ENCODE measurements at regions not wholly inside any gene's neighbourhood (a gene's known extent, or its start where the extent isn't known, plus 50 kb on each side); places are given as distances from the start of the nearest gene placed in this dataset.

DNA sequence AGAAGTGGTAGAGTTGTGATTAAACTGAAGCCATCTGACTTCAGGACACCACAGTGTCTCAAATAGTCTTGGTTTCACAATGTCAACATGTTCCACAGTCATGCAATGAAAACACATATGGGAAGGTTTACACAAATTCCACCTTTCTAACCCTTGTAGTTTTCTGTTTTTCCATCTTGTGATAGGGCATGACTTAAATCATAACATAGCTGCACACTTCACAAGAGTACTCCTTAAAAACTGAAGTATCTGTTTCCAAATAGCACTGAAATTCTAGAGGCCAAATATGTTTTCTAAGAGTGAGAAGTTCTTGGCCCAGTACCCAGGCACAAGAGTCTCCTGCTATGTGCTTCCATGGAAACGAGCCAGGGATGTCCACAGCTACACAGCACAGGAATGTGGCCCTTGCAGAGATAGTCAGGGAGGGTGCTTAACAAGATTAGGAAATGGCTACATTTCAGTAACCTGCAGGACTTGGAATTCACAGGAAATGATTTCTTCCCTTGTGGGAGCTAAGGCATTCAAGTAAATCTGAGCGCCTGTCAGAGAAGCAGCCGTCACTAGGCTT, 269.1 kb downstream of the NDFIP2 start:
- DNase-seq, result no peak

DNA sequence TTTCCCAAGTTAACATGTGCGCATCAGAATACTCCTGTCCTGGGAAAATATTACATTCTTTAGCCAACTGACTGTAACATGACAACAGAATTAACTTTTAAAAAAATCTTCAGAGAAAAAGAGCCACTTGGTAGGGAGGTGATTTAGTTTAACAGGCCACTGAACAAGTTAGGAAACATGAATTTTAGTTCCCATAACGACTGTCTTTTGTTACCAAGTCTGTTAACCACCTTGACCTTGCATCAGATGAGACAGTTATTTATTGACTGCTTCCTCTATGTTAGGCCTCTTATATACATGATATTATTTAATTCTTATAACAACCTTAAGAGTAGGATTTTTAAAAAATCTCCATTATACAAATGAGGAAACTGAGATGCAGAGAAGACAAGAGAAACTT, 268.6 kb downstream of the NDFIP2 start:
- no peak for DNase-seq

DNA sequence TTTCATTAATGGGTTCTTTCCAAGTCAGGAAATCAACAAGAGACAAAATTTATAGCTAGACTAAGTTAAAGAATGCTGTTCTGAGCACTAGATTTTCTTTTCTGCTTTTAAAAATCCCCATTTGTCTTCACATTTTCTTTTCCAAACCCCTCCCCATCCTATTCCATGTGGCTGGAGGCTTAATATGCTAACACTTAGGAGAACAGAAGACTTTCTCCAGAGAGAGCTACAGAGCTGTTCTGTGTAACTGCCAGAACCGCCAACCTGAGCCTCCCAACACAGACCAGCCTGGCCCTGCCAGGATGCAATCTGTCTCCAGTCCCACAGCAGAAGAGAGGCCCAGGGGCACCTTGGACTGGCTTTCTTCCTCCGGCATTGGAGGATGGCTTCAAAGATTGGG, 264.1 kb downstream of the NDFIP2 start:
- no peak for DNase-seq

DNA sequence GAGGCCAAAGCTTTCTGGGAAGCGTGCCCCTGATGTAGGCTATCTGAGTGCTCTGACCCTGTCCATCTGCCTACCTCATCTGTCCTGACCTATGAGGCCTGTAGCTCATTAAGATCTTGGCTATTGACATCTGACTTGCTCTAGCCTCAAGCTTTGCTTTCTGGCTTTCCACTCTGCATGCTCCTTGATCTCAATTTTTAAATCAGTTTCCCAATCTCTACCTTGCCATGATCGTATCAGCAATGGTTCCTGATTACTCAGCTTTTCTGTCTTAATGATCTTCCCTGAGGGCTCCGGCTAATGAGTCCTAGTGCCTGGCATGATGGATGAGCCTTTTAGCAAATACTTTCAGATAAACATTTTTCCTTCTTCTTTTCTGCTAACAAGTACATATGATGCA, 262.0 kb downstream of the NDFIP2 start:
- DNase-seq, result no peak

DNA sequence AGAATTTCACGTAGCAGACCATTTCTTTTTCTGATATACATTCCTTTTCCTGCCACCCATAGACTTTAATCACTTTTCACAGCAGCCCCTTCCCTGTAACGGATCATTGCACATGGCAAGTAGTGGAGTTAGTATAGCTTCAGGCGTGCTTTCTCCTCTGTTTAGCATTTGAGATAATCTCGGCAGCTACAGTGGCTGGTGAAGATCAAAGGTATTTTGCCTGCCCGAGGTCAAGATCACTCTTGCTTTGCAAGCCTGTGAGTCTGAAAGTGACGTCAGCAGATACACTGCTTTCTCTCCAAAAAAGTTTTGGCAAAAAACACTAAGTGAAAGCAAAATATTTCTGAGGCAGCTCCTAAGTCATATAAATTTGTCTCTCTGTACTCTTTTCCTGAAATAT, 260.0 kb downstream of the NDFIP2 start:
- no peak for DNase-seq

DNA sequence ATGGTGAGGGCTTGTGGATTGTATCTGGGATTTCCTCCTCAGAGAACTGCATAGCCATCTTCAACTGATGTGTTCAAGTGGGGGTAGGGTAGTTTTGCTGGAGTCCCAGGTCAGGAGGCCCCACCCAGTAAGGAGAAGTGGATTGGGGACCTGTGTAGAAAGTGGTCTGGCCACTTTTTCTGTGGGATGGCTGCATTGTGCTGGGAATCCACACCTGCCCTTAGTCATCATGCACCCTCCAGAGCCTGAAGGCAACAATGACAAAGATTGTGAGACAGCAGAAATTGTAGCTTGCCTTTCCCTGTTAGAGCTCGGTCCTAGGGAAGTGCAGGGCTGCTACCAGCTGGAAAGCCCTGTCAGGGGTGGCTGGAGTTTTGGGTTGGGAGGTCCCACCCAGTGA, 255.4 kb downstream of the NDFIP2 start:
- DNase-seq, result no peak

DNA sequence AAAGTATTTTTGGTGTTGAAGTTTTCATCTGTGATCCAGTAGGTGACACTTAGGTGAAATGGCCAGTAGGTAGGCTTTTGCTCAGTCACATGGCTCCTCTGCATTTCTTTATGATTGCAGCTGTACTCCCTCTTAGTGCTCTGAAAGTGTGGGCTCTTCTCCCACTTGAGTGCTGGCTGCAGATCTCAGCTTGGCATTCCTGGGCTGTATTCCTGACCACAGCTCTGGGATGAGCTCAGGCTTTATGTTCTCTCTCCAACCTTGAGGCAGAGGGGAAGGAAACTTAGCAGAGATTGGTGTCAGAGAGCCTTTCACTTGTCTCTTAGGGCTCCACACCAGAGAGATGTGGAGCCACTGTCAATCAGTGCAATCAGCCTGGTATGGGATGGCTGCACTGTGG, 254.3 kb downstream of the NDFIP2 start:
- DNase-seq, result no peak

DNA sequence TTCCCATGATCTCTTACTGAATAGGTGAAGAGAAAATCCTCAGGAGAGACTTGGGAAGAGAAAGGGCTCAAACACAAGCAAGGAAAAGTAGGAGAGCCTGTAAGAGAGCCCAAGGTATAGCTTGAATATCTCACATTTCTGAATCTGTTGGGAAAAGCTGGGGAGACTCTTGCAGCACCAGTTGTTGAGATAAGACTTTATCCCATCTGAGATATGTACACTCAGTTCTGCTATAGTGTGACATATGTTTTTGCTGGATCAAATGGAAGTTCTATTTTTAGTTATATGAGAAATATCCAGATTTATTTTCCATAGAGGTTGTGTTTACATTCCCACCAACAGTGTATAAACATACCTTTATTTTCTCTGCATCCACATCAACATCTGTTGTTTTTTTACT, 246.1 kb downstream of the NDFIP2 start:
- DNase-seq, result no peak

DNA sequence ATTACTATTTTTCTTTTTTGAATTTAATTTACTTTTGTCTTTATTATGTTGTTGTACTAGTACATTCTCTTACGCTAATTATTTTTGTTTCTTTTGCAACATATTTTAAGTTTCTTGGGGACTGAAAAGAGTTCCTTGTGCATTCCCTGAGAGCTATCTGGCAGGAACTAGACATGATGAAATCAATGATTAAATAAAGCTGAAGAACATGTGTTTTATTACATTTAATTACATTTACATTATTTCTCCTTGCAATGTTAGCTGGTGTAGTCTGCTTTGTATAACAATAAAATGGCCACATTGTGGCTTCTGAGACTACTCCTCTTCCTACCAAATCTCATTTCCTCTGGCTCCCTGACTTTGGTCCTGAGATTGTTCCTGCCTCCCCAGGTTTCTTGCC, 244.9 kb downstream of the NDFIP2 start:
- DNase-seq, result no peak

DNA sequence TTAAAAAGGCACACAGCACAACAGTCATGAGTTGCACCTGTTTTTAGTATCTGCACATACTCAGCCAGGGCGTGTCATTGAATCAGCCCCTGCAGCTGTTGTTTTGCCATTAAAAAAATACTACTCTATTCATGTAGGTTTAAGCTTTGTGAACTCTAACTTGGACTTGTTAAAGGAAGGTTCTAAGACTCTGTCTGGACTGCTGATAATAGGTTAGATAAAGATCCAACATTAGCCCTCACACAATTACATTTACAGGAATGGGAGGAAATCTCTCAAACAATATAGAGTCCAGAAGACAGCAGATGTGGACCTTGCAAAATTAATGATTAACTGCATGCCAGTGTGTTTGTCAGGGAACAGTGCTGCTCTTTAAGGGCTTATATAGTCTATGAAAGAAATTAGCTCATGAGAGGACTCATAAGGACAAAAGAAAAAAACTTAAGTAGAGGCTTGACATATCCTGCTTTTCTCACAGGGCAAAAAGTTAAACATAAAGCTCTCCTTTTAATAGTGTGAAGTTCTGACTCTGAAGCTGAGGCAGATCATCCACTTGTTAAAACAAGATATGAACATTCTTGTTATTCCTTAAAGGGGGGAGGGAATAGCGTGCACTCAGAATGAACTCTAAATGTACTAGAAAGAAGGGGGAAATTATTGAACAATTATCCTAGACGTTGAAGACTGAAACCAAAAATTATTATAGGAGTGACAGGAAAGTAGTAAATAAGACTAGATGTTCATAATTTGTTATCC, 243.6 kb downstream of the NDFIP2 start:
- DNase-seq, result no peak

DNA sequence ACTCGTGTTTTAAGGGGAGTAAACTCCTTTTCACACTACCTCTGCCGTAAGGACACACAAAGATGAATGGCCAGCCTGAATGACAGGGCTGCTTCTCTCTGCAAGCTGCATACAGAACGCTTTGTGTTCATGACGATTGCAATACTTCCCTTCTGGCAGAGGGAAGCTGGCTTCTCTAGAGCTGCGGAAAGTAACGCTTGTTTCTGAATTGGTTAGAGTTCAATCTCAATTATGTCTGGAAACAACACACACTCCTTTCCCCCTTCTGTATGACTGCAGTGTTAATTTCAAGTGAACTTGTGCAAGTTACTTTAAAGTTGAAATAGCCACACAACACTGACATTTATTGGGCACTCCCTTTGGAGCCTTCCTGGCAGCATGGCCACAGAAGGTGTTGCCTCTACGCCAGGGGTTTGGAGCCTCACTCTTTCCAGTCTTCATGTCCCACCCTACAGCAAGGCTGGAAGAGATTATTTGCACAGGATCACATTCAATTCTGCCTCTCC, 242.6 kb downstream of the NDFIP2 start:
- no peak for DNase-seq

DNA sequence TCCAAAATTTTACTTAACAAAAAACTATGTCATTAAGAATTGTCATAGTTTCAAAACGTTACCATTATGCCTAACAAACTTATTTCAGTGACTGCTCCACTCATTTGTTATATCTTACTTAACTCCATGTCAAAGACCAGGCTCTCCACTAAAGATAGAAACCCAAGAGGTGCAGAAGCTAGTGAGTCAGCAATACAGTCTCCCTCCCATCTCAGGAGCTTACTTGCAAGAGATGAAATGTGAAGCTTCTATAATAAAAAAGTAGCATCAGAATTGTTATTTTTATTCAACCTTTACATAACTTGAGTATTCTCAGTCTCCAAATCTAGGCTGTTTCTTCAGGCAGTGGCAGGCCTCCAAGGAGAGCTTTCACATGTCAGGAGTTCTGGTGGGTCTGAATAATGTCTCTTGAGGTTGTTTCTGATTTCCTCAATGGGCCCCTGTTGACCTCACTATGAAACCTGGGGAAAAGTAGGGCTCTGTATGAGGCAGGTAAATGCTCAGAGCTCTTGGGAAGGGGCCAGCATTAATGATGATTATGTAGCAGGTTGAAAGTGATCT, 242.0 kb downstream of the NDFIP2 start:
- no peak for DNase-seq

DNA sequence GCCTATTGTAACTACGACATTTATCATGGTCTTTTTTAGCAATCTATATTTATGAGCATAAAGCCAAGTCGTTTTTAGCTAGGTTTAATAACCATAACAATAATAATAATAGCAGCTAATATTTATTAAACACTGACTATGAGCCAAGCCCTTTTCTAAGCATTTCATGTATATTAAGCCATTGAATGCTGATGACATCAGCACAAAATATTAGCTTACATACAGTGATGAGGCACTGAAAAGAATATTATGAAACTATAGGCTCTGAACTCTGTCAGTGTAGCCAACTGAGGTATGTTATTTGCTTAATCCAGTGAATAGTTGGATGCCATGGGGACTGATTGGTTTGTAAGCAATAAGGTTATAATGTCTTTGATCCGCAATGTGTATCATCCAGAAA, 235.2 kb downstream of the NDFIP2 start:
- no peak for DNase-seq

DNA sequence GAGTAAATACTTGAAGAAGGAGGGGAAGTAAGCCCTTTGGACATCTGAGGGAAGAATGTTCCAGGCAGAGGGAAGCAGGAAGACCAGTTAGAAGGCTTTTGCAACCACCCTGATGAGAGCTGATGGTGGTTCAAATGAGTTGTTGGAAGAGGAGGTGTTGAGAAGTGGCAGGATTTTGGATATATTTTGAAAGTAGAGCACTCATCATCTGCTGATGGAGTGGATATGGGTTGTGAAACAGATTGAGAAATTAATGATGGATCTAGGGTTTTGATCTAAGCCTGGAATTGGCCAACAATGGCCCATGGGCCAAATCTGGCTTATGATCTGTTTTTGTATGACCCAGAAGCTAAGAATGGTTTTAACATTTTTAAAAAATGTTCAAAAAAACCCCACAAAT, 230.7 kb downstream of the NDFIP2 start:
- DNase-seq, result no peak

DNA sequence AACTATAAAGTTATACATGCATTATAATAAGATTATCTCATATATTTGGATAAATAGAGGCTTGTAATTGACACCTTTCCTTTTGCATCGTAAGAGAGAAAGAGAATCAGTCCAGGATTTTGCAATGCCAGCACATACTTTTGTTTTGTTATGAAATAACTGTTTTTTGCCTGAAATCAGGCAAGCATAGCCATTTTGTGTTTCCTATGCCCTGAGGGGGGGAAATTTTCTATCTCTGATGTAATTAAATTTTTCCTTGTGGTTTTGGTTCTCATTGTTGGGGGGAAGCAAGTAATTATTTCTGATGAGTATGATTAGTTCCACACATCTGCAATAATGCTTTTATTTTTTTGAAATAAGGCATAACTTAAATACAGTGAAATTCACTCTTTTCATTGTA, 229.4 kb downstream of the NDFIP2 start:
- DNase-seq, result no peak

DNA sequence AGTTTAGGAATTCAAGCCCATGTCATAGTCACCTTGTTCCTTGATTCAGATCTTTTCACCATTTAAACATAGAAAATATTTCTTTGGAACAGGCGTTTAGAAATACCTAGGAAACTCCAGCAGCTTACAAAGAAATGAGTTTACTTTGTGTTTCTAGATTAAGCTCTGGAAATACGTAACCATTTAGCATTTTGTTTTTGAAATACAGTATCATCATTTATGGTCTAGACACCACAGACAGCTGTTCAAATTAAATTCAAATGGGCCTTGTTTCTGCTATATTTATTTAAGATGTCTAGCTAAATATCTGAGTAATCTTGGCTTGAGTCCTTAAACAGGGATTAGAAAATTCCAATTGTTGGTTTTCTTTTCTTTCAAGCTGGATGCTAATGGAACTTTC, 228.5 kb downstream of the NDFIP2 start:
- DNase-seq, result no peak

DNA sequence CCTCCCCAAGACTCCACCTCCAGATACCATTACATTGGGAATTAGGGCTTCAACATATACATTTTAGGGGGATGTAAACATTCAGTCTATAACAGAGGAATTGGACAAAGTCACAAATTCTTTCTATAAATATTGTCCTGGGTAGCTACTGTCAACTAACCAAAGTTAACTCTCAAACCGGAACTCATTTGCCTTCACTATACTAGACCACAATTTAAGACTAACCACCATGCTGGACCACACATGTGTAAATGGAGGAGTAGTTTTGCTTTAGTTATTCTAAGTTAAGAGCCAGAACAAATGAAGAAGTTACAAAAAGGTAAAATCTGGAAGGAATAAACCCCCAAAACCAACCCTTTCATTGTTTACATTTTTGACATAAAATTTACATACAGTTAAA, 222.8 kb downstream of the NDFIP2 start:
- no peak for DNase-seq

DNA sequence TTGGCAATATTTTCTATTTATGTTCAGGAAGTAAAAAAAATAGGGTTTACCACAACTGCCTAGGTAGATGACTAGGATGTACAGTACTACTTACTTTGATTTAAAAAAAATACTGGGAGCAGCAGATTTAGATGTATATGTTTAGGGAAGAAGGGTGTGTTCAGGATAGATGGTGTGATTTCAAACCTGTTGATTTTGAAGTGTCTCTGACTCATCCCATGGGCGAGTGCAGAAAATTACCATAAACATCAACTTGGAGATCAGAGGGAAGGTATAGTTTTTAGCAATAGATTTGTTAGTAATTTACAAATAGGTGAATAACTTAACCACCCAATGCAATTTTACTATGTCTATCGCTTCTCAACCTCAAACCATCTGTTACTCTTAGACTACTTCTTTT, 214.8 kb downstream of the NDFIP2 start:
- DNase-seq, result no peak

DNA sequence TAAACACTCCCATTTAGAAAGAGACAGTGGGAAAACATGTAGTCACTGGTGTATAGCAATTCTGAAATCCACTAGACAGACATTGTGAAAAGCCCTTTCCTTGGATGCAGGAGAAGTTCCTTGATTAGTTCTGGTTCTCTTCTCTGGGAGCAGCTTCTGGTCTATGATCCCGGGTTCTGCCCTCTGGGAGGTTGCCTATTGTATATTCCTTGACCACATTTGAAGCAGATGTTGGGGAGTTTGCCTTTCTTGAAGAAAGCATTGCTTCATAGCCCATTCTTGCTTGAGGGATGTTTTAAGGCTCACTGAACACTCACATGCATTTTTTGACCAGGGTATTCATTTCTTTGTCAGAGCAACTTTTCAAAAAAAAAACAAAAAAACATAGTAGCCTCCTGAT, 211.9 kb downstream of the NDFIP2 start:
- no peak for DNase-seq

DNA sequence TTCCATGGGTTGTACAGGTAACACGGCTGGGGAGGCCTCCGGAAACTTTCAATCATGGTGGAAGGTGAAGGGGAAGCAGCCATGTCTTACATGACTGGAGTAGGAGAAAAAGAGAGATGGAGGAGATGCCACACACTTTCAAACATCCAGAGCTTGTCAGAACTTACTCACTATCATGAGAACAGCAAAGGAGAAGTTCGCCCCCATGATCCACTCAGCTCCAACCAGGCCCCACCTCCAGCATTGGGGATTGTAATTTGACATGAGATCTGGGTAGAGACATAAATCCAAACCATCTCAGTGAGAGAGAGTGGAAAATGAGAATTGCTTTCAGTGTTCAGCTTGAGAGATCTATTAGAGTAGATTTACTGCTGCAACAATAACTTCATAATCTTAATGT, 210.9 kb downstream of the NDFIP2 start:
- DNase-seq, result no peak

DNA sequence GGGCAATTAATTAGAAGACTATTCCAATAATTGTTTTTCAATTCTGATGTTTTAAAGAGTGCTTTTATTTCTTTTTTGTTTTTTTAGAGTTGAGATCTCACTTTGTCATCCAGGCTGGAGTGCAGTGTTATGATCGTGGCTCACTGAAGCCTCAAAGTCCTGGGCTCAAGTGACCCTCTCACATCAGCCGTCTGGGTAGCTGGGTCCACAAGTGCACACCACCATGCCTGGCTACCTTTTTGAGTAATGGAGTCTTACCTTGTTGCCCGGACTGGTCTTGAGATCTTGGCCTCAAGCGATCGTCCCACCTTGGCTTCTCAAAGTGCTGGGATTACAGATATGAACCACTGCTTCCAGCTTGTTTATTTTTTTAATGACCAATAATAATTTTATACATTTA, 207.8 kb downstream of the NDFIP2 start:
- DNase-seq, result no peak

DNA sequence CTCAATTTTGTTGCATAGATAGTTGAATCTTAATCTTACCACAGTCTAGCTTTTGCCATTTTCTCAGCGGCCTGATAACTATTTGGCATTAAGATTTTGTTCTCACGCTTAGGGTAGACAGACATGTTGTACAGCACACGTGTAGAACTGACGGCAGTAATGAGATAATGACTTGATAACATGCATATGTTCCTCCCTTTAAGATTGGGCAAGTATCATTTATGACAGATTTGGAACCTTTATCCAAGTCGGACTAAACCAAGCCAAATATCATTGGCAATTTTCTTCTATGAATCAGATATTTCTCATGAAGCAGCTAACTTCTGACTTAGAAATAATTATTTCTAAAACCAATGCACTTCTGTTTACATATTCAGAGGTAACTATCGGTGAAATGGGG, 205.5 kb downstream of the NDFIP2 start:
- DNase-seq, result no peak

DNA sequence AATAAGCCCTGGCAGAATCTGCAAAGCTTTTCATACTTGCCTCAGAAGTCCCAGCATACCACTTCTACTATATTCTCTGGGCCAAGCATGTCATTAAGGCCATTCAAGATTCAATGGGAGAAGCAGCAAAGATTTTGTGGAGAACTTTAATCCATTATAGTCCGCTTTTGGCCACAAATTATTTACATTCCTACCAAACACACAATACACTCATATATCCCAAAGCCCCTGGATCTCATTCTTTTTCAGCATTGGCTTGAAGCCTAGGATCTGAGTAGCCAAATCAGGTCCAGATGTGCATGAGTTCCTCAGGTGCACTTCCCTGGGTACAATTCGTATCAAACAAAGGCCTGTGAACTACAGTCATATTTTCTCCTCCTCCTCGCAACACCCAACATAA, 203.4 kb downstream of the NDFIP2 start:
- DNase-seq, result no peak

DNA sequence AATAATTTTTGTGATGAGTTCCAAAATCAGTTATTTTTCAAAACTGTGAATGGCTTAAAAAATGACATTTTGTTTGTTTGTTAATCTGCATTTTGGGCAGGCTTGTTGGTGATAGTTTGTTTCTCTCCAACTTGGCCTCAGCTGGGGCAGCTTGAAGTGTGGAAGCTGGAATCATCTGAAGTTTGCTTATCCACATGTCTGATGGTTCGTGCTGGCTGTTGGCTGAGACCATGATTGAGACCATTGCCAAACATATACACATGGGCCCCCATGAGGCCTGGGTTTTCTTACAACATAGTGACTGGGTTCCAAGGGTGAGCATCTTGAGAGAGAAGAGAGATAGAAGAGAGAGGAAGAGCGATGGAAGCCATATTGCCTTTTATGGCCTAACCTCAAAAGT, 201.2 kb downstream of the NDFIP2 start:
- DNase-seq, result no peak

DNA sequence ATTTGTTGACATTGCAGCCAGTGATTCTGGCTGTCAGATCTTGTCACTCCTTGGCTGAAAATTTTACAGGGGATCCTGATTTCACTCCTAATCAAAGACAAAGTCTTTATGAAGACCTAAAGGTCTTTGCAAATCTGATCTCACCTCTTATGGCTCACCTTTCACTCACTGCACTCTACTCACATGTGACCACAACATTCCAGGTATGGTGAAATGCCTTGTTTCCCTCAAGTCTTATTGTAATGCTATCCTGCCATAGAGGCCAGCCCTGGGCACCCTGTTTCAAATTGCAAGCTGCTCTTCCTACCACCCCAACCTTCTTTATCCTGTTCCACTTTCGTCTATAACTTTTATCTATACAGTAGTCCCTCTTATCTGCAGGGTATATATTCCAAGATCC, 200.1 kb downstream of the NDFIP2 start:
- no peak for DNase-seq
